Hepatocyte (in vitro differentiated cells): ENCODE measurements at regions not wholly inside any gene's neighbourhood (a gene's known extent, or its start where the extent isn't known, plus 50 kb on each side); places are given as distances from the start of the nearest gene placed in this dataset.

Experiments
- EZH2 ChIP-seq: fragments of 200-600 bp; sonication (generic); IDR thresholded peaks from 2 replicates; pipeline ENCODE4 v1.6.1; 2016; ENCODE audit warnings: antibody characterized with exemption, mild to moderate bottlenecking, borderline replicate concordance
- TF ChIP-seq, protein P1 (sequence below): fragments of 200-600 bp; sonication (generic); IDR thresholded peaks from 2 replicates; pipeline ENCODE4 v1.5.1; 2016; ENCODE audit warnings: antibody characterized with exemption, mild to moderate bottlenecking; ENCODE audit not compliant: poor library complexity

DNA sequence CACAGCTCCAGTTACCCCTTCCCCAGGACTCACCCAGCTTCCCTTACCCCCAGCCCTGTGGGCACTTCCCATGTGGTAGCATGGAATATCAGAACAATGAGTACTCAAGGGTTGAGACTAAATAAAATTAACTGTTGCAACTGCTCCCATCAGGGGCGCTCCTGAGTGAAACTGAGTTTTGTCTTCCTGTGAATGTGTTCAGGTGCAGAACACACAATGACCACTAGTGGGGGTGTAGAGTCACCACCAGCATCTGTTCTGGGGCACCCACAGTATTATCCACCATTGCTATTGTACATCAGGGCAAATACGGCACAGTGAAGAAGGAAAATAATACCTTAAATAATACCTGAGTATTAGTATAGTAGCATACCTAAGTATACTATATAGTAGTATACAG is 689.7 kb downstream of the TBC1D22A start:
- TF ChIP-seq, protein P1, sequence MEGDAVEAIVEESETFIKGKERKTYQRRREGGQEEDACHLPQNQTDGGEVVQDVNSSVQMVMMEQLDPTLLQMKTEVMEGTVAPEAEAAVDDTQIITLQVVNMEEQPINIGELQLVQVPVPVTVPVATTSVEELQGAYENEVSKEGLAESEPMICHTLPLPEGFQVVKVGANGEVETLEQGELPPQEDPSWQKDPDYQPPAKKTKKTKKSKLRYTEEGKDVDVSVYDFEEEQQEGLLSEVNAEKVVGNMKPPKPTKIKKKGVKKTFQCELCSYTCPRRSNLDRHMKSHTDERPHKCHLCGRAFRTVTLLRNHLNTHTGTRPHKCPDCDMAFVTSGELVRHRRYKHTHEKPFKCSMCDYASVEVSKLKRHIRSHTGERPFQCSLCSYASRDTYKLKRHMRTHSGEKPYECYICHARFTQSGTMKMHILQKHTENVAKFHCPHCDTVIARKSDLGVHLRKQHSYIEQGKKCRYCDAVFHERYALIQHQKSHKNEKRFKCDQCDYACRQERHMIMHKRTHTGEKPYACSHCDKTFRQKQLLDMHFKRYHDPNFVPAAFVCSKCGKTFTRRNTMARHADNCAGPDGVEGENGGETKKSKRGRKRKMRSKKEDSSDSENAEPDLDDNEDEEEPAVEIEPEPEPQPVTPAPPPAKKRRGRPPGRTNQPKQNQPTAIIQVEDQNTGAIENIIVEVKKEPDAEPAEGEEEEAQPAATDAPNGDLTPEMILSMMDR, result no peak
- no peak for TF ChIP-seq EZH2
